Mesenteric fat pad (tissue), 1 donor: ENCODE measurements at regions not wholly inside any gene's neighbourhood (a gene's known extent, or its start where the extent isn't known, plus 50 kb on each side); places are given as distances from the start of the nearest gene placed in this dataset.

ENCODE experiments used
- DNase-seq: peaks from one replicate; pipeline ENCODE4 v3.0.0-alpha.2; 2020; ENCODE audit warnings: low spot score
- donor health status: DM: yes; HTN: yes; CAD: no.

GRCh38 chr2:19722531-19722971 is 179.2 kb downstream of the TTC32 start:
- DNase-seq, result no peak

GRCh38 chr2:19720306-19720705 is 181.5 kb downstream of the TTC32 start:
- no peak for DNase-seq

- DNase-seq, result no peak
Measured at GRCh38 chr2:19719540-19719939, 182.2 kb downstream of the TTC32 start.

- no peak for DNase-seq
Measured at GRCh38 chr2:19717446-19717845, 184.3 kb downstream of the TTC32 start.

GRCh38 chr2:19714926-19715325 is 186.9 kb downstream of the TTC32 start:
- DNase-seq, result no peak

- DNase-seq, result no peak
Measured at GRCh38 chr2:19712850-19713249, 188.9 kb downstream of the TTC32 start.

- no peak for DNase-seq
Measured at GRCh38 chr2:19711470-19712372, 190.1 kb downstream of the TTC32 start.

- DNase-seq, result no peak
Measured at GRCh38 chr2:19710230-19710629, 191.6 kb downstream of the TTC32 start.

- no peak for DNase-seq
Measured at GRCh38 chr2:19709553-19709952, 192.2 kb downstream of the TTC32 start.

GRCh38 chr2:19708776-19709175 is 193.0 kb downstream of the TTC32 start:
- no peak for DNase-seq

- no peak for DNase-seq
Measured at GRCh38 chr2:19706332-19706731, 195.5 kb downstream of the TTC32 start.

- no peak for DNase-seq
Measured at GRCh38 chr2:19702267-19702666, 199.5 kb downstream of the TTC32 start.

- no peak for DNase-seq
Measured at GRCh38 chr2:19700861-19701585, 200.8 kb downstream of the TTC32 start.

GRCh38 chr2:19697131-19697530 is 204.7 kb downstream of the TTC32 start:
- no peak for DNase-seq

GRCh38 chr2:19695706-19696105 is 206.1 kb downstream of the TTC32 start:
- DNase-seq, result peak; percentile 65

- DNase-seq, result no peak
Measured at GRCh38 chr2:19691892-19692291, 209.9 kb downstream of the TTC32 start.

- DNase-seq, result no peak
Measured at GRCh38 chr2:19690429-19690828, 211.4 kb downstream of the TTC32 start.

GRCh38 chr2:19689646-19690168 is 212.1 kb downstream of the TTC32 start:
- DNase-seq, result peak; percentile 51

- no peak for DNase-seq
Measured at GRCh38 chr2:19688059-19688458, 213.7 kb downstream of the TTC32 start.

- DNase-seq, result no peak
Measured at GRCh38 chr2:19687017-19687659, 214.6 kb downstream of the TTC32 start.

GRCh38 chr2:19686439-19686838 is 215.3 kb downstream of the TTC32 start:
- DNase-seq, result no peak

GRCh38 chr2:19685731-19686130 is 216.1 kb downstream of the TTC32 start:
- no peak for DNase-seq
